IPS-20b (cell line): ENCODE measurements at regions not wholly inside any gene's neighbourhood (a gene's known extent, or its start where the extent isn't known, plus 50 kb on each side); places are given as distances from the start of the nearest gene placed in this dataset.

Experiments used
- H3K27ac ChIP-seq: one replicate; pipeline ENCODE4 v1.5.1; 2013; ENCODE audit warnings: low read length
- H3K27me3 ChIP-seq: 2 replicates; pipeline ENCODE4 v1.6.1; 2013; ENCODE audit warnings: mild to moderate bottlenecking, low read length, inconsistent platforms; ENCODE audit not compliant: insufficient read depth
- H3K36me3 ChIP-seq: 2 replicates; pipeline ENCODE4 v1.6.1; 2013; ENCODE audit warnings: low read depth, mild to moderate bottlenecking, inconsistent platforms, low read length, moderate library complexity; ENCODE audit not compliant: insufficient read depth
- H3K4me1 ChIP-seq: 2 replicates; pipeline ENCODE4 v1.6.1; 2013; ENCODE audit warnings: mild to moderate bottlenecking, control low read depth, inconsistent platforms, low read length, moderate library complexity; ENCODE audit not compliant: insufficient read depth
- H3K4me3 ChIP-seq: 2 replicates; pipeline ENCODE4 v1.5.1; 2013; ENCODE audit warnings: mild to moderate bottlenecking, low read length, inconsistent platforms
- H3K9ac ChIP-seq: 2 replicates; pipeline ENCODE4 v1.6.1; 2013; ENCODE audit warnings: low read depth, mild to moderate bottlenecking, inconsistent platforms, low read length, moderate library complexity
- H3K9me3 ChIP-seq: 2 replicates; pipeline ENCODE4 v1.6.1; 2013; ENCODE audit warnings: mild to moderate bottlenecking, low read depth, low read length, inconsistent platforms; ENCODE audit not compliant: insufficient read depth

DNA sequence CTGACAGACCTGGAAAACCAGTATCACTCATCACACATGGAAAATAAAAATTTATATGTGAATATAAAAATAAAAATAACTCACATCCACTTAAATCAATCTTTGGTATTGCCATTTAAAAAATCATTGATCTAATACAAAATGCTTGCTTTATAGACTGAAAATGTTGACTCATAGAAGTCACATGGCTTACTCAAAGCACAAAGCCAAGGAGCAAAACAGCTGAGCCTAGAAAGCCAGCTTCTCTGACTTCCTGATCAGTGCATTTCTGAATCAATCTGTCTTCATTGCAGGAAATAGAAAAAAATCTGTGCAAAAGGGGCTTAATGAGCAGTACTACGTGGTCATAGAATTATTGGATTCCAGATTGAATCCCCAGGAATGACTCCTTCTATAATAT, 176.9 kb upstream of the HS3ST1 start:
- no peaks in the 10 kb centered on the region for H3K9me3 ChIP-seq
- H3K9ac ChIP-seq, result no peak overlapping the region
- H3K27ac ChIP-seq, result no peak overlapping the region
- H3K27me3 ChIP-seq, result no peaks in the 10 kb centered on the region
- peaks cover 8% of the 10 kb centered on the region; the same call in 1 of the 2 replicates for H3K4me1 ChIP-seq
- H3K36me3 ChIP-seq, result no peaks in the 10 kb centered on the region
- H3K4me3 ChIP-seq, result no peak overlapping the region

DNA sequence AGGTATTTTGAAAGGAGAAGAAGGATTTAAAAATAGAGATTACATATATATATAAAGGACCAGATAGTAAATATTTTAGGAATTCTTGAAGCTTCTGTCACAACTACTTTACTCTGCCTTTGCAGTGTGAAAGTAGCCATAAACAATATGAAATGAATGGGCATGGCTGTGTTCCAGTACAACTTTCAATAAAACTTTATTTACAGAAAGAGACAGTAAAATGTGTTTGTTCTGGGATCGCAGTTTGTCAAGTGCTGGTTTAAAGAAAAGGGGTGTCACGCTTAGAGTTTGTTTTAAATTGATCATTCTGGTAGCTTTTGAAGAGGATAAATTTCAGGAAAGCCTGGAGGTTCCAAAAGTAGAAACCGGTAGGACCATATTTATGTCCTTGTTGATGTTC, 176.1 kb upstream of the HS3ST1 start:
- Histone ChIP-seq H3K4me1 (peaks cover 8% of the 10 kb centered on the region; the same call in 1 of the 2 replicates), H3K36me3 (no peaks in the 10 kb centered on the region), H3K27ac (no peak overlapping the region)

GRCh38 chr4:11603591-11604194, 175.0 kb upstream of the HS3ST1 start:
- H3K36me3 ChIP-seq, result no peaks in the 10 kb centered on the region
- no peak overlapping the region for H3K27ac ChIP-seq
- no peak overlapping the region for H3K9ac ChIP-seq
- peaks cover 8% of the 10 kb centered on the region; the same call in 1 of the 2 replicates for H3K4me1 ChIP-seq
- H3K4me3 ChIP-seq, result no peak overlapping the region
- H3K9me3 ChIP-seq, result no peaks in the 10 kb centered on the region
- no peaks in the 10 kb centered on the region for H3K27me3 ChIP-seq

More for the DNA sequence above, 176.1 kb upstream of the HS3ST1 start:
- Histone ChIP-seq H3K27me3 (no peaks in the 10 kb centered on the region), H3K9me3 (no peaks in the 10 kb centered on the region), H3K9ac (no peak overlapping the region), H3K4me3 (no peak overlapping the region)

DNA sequence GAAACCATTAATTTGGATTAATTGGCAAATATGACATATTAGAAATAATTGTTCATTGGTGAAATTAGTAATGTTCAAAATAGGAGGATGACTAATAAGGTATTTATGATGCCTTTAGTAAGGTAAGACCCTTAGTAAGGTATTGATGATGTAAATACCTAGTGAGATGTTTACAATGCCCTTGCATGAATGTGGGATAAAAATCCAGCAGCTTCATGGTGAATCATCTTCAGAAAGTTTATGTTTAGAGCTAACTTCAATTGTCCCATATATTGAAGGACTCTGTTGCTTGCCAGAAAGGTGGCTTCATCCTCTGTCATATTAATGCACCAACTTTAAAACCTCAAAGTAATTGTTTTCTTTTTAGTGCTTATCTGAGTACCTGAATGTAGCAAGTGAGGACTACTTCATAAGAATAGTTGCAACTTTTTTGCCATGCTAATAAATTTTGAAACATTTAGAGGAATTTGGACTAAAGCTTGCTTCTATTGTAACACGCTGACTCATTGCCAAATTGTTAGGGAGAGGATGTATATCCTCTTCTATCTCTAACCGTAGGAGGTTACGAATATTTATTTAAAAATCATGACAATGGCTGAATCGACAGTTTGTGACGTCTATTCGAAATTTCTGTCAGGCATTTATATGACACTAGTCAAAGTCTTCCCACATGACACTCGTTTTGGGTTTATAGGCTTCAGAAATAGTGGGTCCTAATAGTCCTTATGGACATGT, 174.1 kb upstream of the HS3ST1 start:
- Histone ChIP-seq H3K27me3 (no peaks in the 10 kb centered on the region), H3K4me3 (no peak overlapping the region), H3K27ac (no peak overlapping the region), H3K4me1 (peaks cover 8% of the 10 kb centered on the region; the same call in 1 of the 2 replicates), H3K36me3 (no peaks in the 10 kb centered on the region), H3K9ac (no peak overlapping the region), H3K9me3 (no peaks in the 10 kb centered on the region)

- Histone ChIP-seq H3K4me1 (peaks cover 8% of the 10 kb centered on the region; the same call in 1 of the 2 replicates), H3K9me3 (no peaks in the 10 kb centered on the region), H3K9ac (no peak overlapping the region), H3K27me3 (no peaks in the 10 kb centered on the region), H3K36me3 (no peaks in the 10 kb centered on the region), H3K27ac (no peak overlapping the region), H3K4me3 (no peak overlapping the region)
Observed at GRCh38 chr4:11599064-11599463, 170.4 kb upstream of the HS3ST1 start.

- Histone ChIP-seq H3K9ac (no peak overlapping the region), H3K9me3 (no peaks in the 10 kb centered on the region), H3K36me3 (no peaks in the 10 kb centered on the region), H3K27me3 (no peaks in the 10 kb centered on the region), H3K27ac (no peak overlapping the region), H3K4me1 (peaks cover 6% of the 10 kb centered on the region; the same call in 1 of the 2 replicates), H3K4me3 (no peak overlapping the region)
Observed at GRCh38 chr4:11598591-11598990, 169.9 kb upstream of the HS3ST1 start.

- H3K27ac ChIP-seq, result no peak overlapping the region
- H3K4me1 ChIP-seq, result peaks cover 7% of the 10 kb centered on the region; the same call in 1 of the 2 replicates
- H3K27me3 ChIP-seq, result no peaks in the 10 kb centered on the region
- no peak overlapping the region for H3K4me3 ChIP-seq
- no peak overlapping the region for H3K9ac ChIP-seq
- no peaks in the 10 kb centered on the region for H3K9me3 ChIP-seq
- H3K36me3 ChIP-seq, result no peaks in the 10 kb centered on the region
Observed at GRCh38 chr4:11597506-11597905, 168.8 kb upstream of the HS3ST1 start.

- no peak overlapping the region for H3K27ac ChIP-seq
- H3K36me3 ChIP-seq, result no peaks in the 10 kb centered on the region
- H3K9ac ChIP-seq, result no peak overlapping the region
- H3K4me3 ChIP-seq, result no peak overlapping the region
- H3K4me1 ChIP-seq, result peaks cover 7% of the 10 kb centered on the region; the same call in 1 of the 2 replicates
- no peaks in the 10 kb centered on the region for H3K27me3 ChIP-seq
- no peaks in the 10 kb centered on the region for H3K9me3 ChIP-seq
Observed at GRCh38 chr4:11596989-11597388, 168.3 kb upstream of the HS3ST1 start.

DNA sequence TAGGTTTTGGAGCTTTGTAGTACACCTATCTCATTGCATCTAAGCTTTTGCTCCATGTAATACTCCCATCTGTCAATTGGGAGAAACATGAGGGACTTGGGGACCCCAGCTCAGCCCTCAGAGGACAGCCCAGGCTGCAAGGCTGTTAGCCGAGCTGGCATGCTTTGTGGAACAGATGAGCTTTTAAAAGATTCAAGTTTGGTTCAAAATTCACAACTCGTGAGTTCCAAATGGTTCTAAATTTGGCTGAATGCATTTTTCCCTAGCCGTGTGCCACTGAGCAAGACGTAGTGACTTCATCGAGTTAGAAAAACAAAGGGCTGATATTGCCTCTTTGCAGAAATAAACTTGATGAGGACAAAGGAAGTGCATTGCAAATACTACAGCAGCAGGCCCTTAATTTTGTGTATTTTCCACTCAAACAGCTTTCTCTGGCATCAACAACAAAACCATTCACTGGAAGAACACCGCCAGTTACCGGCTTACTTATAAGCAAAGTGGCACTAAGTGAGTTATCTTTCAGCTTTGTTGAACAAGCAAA, 165.0 kb upstream of the HS3ST1 start:
- no peak overlapping the region for H3K9ac ChIP-seq
- H3K4me1 ChIP-seq, result peaks cover 7% of the 10 kb centered on the region; the same call in 1 of the 2 replicates
- no peaks in the 10 kb centered on the region for H3K36me3 ChIP-seq
- H3K27me3 ChIP-seq, result no peaks in the 10 kb centered on the region
- H3K27ac ChIP-seq, result no peak overlapping the region
- H3K4me3 ChIP-seq, result no peak overlapping the region
- no peaks in the 10 kb centered on the region for H3K9me3 ChIP-seq

GRCh38 chr4:11592276-11592675, 163.6 kb upstream of the HS3ST1 start:
- H3K36me3 ChIP-seq, result no peaks in the 10 kb centered on the region
- H3K9me3 ChIP-seq, result no peaks in the 10 kb centered on the region
- no peak overlapping the region for H3K4me3 ChIP-seq
- peaks cover 7% of the 10 kb centered on the region; the same call in 1 of the 2 replicates for H3K4me1 ChIP-seq
- H3K27me3 ChIP-seq, result no peaks in the 10 kb centered on the region
- H3K9ac ChIP-seq, result no peak overlapping the region
- no peak overlapping the region for H3K27ac ChIP-seq

DNA sequence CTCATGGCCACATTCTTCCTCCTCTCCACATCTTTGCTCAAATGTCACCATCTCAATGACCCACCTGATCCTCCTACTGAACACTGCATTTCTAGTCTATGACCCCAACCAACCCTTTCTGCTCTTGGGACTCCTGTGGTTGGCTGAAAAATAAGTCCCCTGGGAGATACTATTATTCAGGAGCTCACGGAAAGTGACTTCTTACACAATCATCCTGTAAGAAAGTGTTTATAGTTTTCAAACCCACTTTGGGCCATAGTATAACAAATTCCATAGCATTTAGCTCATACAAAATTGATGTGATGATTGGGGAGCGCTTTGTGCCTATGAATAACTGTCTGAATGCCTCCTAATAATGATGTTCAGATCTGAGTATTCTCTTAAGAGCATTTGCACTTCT, 161.4 kb upstream of the HS3ST1 start:
- no peak overlapping the region for H3K27ac ChIP-seq
- H3K4me1 ChIP-seq, result peaks cover 7% of the 10 kb centered on the region; the same call in 1 of the 2 replicates

GRCh38 chr4:11589676-11590075, 161.0 kb upstream of the HS3ST1 start:
- Histone ChIP-seq H3K9ac (no peak overlapping the region), H3K27me3 (no peaks in the 10 kb centered on the region), H3K27ac (no peak overlapping the region), H3K4me3 (no peak overlapping the region), H3K4me1 (peaks cover 7% of the 10 kb centered on the region; the same call in 1 of the 2 replicates), H3K36me3 (no peaks in the 10 kb centered on the region), H3K9me3 (no peaks in the 10 kb centered on the region)

More for the DNA sequence above, 161.4 kb upstream of the HS3ST1 start:
- no peaks in the 10 kb centered on the region for H3K27me3 ChIP-seq
- H3K36me3 ChIP-seq, result no peaks in the 10 kb centered on the region
- no peaks in the 10 kb centered on the region for H3K9me3 ChIP-seq
- H3K4me3 ChIP-seq, result no peak overlapping the region
- H3K9ac ChIP-seq, result no peak overlapping the region
